ENCODE measurements at regions not wholly inside any gene's neighbourhood (a gene's known extent, or its start where the extent isn't known, plus 50 kb on each side); places are given as distances from the start of the nearest gene placed in this dataset.
A peak's percentile ranks its signal among the peaks of the same experiment; 100 is the strongest.
"Not testable (repeated sequence)": the region's sequence is repeated elsewhere in the genome, so short reads cannot be mapped to it uniquely, and the experiment has no call there.

DNA sequence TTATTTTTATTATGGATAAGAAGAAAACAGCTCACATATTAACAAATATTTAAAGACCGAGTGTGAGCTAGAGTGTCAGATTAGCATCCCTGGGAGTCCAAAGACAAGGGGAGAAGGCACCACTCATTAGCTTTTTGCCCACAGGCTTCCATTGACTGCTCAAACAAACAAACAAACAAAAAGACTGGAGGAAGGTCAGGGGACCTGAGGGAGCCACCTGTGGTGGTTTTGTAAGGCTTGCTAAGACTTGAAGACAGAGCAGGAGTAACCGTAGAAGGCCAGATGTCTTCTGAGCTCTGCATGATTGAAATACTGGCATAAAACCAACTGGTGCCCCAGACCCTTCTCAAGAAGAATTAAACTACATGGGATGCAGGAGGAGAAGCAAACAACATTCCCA is 395.2 kb upstream of the CNTN5 start:
- no peak for DNase-seq

DNA sequence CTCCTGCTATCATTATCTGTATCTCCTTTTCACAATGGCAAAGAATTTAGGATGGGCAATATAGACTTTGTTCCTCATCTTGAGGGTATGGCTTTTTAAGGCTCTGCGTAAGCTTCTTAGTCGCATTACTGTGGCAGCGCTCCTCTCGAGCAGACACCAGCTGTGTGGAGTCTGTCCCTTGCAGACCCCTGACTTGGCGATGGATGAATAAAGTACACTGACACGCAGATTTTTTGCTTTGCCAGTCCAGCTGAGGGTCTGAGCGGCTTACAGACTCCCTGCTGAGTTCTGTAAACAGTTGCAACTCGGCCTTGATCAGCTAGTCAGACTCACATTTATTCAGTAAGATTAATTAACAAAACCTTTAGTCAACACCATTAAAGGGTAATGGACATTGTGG is 390.0 kb upstream of the CNTN5 start:
- peak; percentile 38 for DNase-seq

DNA sequence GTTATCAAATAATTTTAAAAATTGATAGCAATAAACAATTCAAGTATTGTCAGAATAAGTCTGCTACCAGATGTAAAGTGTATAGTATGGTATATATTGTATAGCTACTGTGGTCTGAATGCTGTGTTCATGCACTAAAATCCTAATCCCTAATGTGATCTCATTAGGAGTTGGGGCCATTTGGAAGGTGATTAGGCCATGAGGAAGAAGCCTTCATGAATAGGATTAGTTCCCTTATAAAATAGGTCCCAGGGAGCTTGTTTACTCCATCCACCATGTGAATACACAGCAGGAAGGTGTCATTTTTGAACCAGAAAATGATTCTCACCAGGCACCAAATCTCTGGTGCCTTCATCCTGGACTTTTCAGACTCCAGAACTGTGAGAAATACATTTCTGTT is 363.0 kb upstream of the CNTN5 start:
- no peak for DNase-seq

- no peak for DNase-seq
Observed at GRCh38 chr11:98659431-98659830, 361.3 kb upstream of the CNTN5 start.

DNA sequence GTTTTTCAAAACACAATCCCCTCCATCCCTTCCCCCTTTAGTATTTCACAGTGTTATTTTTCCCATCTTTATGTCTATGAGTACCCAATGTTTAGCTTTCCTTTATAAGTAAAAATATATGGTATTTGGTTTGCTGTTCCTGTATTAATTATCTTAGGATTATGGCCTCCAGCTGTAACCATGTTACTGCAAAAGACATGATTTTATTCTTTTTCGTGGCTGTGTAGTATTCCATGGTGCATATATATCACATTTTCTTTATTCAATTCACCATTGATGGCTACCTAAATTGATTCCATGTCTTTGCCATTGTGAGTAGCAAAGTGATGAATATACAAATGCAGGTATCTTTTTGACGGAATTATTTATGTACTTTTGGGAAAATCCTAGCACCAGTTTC is 346.4 kb upstream of the CNTN5 start:
- no peak for DNase-seq

DNA sequence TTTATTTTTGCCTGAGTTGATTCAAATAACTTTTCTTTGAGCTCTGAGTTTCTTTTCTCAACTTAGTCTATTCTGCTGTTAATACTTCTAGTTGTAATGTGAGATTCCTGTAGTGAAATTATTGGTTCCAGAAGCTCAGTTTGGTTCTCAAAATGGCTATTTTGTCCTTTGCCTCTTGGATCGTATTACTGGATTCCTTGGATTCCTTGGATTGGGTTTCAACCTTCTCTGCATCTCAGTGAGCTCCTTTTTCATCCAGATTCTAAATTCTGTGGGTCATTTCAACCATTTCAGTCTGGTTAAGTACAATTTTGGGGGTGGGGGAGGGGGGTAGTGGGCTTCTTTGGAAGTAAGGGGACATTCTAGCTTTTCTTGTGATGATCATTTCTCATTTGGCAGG is 341.1 kb upstream of the CNTN5 start:
- DNase-seq = no peak

DNA sequence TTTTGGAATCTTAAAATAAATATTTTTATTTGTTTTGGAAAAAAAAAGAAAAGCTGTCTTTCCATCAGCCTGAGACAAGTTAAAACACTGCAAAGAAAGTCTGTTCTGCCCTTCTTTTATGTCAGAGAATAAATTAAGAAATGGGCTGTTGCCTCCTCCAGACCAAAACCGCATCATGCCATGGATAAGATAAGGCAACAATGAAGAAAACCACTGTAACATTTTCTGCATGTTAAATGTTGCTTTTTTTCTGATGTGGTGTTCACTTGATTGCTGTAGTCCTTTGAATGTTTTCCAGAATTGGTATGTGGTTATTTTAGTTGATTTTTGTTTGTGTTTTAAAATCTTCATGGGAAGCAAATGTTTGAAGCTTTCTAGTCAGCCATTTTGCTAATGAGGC is 319.2 kb upstream of the CNTN5 start:
- DNase-seq = no peak

DNA sequence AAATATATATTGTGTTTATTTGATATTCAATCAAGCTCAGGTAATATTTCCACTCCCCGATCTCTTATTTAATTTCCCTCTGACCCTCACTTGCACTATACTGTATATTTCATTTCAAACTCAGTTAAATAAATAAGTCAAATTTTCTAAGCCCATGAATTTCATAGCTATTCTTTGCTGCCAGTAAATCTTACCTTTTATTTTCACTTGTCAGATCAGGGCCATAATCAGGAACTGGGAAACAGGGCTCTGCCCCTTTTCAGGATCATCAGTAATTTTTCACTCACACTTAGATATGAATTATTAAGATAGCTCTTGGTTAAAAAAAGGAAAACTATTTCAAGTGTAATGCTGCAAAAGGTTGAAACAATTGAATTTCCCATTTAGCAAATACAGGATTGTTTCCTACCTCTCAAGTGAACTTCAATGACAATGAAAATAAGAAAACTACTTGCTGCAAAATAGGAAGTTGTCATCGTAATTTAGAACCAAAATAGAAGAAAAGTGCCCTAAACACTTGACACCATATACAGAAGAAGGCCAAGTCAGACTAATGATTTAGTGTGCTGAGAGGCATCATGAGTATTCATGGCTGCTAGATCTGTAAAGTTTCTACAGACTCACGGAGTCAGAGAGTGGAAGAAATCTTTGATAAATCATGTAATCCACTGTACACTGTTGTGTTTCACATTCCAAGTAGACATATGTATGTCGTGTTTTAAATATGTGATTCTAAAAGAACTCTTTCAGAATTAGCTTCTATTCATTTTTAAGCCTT is 316.8 kb upstream of the CNTN5 start:
- DNase-seq = no peak

DNA sequence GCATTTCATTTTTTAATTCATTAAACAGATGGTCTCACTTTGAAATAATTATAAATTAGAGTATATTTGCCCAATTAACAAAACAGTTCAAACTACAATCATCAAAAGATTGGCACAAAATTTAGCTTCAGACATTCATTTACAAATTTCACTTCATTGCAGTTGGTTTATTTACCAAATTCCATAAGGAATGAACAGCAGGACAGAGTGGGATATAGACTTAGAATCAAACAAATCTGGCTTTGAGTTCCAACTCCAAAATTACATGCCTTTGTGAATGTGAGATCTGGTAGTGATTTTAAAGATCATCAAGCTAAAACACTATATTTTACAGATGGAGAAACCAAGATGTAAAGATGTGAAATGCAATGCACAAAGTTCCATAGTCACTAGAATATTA is 310.7 kb upstream of the CNTN5 start:
- DNase-seq = no peak

- peak; percentile 14 for DNase-seq
Observed at GRCh38 chr11:98710986-98711385, 309.8 kb upstream of the CNTN5 start.

DNA sequence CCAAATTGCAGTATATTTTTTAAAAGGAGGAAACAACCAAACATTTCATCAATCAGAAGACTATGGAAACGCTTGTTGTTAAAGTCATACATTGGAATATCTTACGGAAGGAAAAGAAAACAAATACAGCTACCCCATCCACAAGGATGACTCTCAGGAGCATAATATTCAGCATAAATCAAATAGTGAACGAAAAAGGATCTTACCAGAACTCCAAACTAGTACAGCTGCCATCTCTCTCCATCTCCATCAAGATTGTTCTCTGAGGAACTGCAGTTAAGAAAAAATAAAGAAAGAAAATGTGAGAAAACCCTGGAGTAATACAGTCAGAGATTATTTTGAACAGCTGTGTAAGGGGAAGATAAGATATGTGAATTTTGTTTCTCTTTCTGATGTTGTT is 299.8 kb upstream of the CNTN5 start:
- DNase-seq = no peak

GRCh38 chr11:98725471-98725870 is 295.3 kb upstream of the CNTN5 start:
- peak; percentile 2 for DNase-seq

GRCh38 chr11:98728421-98728820 is 292.3 kb upstream of the CNTN5 start:
- DNase-seq = no peak

DNA sequence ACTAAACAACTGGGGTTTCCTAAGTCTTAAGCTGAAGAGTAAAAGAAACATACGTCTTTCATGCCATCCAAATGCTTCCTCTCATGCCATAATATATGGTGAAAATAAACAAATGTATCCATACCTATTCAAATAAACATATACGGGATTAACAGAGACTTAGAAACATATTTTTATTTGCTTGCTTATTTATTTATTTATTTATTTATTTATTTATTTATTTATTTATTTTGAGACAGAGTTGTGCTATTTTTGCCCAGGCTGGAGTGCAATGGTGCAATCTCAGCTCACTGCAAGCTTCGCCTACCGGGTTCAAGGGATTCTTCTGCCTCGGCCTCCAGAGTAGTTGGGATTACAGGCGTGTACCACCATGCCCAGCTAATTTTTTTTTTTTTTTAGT is 291.6 kb upstream of the CNTN5 start:
- DNase-seq = no peak

GRCh38 chr11:98732947-98733346 is 287.8 kb upstream of the CNTN5 start:
- no peak for DNase-seq

DNA sequence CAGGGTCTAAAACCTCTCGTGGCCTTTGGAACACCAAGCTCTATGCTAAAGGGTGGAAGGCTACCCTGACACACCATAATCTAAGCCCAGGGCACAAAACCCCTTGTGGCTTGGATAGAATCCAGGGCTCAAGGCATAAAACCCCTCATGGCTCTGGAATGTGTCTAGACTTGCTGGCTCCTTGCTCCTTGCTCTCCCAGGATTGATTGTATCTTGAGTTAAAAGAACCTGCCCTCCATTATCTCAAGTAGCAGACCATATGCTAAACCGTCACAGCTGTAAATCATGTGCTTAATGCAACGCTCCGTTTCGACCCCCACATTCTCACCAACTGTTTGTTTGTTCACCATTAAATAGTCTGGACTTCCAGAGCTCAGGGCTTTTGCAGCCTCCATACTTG is 287.4 kb upstream of the CNTN5 start:
- DNase-seq = not testable (repeated sequence)

DNA sequence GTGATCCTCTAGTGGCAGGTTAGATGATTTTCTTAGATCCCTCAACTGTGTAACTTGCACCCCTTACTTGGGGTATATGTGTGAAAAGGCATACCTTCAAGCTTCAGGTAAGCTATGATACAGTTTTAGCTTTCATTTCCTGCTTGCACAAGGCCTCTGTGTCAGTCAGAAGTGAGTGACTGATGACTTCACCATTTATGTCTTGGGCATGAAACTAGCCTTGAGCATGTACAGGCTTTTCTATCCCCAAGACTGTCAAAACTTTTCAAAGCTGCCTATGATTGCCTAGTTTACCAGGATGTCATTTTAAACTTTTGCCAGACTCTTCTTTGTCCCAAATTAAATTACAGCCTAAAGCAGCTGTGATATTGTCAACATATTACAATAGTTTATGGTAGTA is 286.1 kb upstream of the CNTN5 start:
- no peak for DNase-seq

- no peak for DNase-seq
Observed at GRCh38 chr11:98736833-98737232, 283.9 kb upstream of the CNTN5 start.

GRCh38 chr11:98740321-98740720 is 280.4 kb upstream of the CNTN5 start:
- DNase-seq = no peak

DNA sequence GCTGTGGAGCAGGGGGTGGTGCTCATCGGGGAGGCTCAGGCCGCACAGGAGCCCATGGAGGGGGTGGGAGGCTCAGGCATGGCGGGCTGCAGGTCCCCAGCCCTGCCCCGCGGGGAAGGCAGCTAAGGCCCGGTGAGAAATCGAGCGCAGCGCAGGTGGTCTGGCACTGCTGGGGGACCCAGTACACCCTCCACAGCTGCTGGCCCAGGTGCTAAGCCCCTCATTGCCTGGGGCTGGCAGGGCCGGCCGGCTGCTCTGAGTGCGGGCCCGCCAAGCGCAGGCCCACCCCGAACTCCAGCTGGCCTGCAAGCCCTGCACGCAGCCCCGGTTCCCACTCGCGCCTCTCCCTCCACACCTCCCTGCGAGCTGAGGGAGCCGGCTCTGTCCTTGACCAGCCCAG is 257.3 kb upstream of the CNTN5 start:
- DNase-seq = not testable (repeated sequence)

- DNase-seq = no peak
Observed at GRCh38 chr11:98766903-98767302, 253.8 kb upstream of the CNTN5 start.

GRCh38 chr11:98770046-98770445 is 250.7 kb upstream of the CNTN5 start:
- not testable (repeated sequence) for DNase-seq

DNA sequence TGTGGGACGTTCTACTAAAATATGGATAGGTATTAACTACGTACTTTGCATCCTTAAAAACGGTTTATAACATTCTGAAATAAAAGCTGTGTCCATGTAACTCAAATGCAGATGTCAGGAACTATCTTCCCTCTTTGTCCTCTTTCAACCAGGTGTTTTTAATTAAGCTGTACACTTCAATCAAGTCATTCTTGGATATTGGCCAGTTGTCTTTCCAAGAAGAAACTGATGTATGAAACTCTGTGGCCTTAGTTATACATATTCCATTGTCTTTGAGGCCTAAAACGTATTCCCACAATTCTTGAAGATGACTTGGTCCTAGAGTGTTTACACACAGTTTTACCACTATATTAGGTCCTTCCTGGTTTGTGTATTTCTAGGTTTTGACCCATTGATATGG is 249.0 kb upstream of the CNTN5 start:
- peak; percentile 8 for DNase-seq

DNA sequence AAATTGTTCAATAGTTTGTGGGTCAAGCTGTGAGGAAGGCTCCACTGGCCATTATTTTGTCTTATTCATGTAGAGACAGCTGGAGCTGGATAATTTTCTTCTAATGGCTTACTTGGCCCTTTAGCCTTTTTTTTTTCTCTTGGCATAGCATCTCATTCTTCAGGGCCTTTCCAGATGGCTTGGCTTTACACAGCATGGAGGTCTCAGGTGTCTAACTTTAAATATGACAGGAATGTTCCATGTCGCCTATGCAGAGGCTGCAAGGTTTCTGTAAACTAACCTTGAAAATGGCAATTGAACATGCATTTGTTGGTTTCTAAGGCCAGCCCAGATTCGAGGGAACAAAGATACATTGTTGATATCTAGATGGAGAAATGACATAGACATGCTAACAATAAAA is 247.9 kb upstream of the CNTN5 start:
- no peak for DNase-seq

DNA sequence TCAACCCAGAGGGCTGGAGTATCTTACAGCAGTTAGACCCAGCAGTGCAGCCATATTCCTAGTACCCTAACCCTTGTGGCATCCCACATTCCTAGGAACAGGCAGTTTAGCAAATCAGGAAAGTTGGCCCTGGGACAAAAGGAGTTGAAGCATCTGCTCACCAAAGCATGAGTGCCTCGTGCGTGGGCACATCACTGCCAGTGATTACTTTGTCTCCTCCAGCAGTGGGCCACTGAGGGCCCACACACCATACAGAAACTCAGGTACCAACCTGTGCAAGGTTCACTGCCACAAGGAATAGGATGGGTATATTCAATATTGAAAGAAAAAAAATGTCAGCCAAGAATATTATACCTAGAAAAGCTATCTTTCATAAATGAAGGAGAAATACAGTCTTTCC is 227.5 kb upstream of the CNTN5 start:
- no peak for DNase-seq
